Activated naive CD4-positive, alpha-beta T cell treated with anti-CD3 and anti-CD28 coated beads for 36 hours (primary cell): ENCODE measurements at regions not wholly inside any gene's neighbourhood (a gene's known extent, or its start where the extent isn't known, plus 50 kb on each side); places are given as distances from the start of the nearest gene placed in this dataset.

ENCODE experiments used
- CTCF ChIA-PET: fragments of 350-600 bp; sonication (Branson Sonifier 250); formaldehyde crosslinking; loops from one replicate; lab custom pipeline; 2021; ENCODE audit warnings: antibody characterized with exemption; lab: Charles Lee
- DNase-seq: peaks from one replicate; pipeline ENCODE4 v3.0.0-alpha.2; 2020
- H3K27ac Mint-ChIP-seq: one replicate; pipeline ENCODE4 v1.8.0; 2021; ENCODE audit warnings: mild to moderate bottlenecking, mixed read lengths
- H3K27me3 Mint-ChIP-seq: one replicate; pipeline ENCODE4 v1.8.0; 2021; ENCODE audit warnings: low read depth, mixed read lengths
- H3K36me3 Mint-ChIP-seq: one replicate; pipeline ENCODE4 v1.8.0; 2021; ENCODE audit warnings: low read depth, mixed read lengths
- H3K4me1 Mint-ChIP-seq: one replicate; pipeline ENCODE4 v1.8.0; 2021; ENCODE audit warnings: low read depth, mixed read lengths
- H3K4me3 Mint-ChIP-seq: one replicate; pipeline ENCODE4 v1.8.0; 2021; ENCODE audit warnings: mild to moderate bottlenecking, moderate library complexity, mixed read lengths
- H3K9me3 Mint-ChIP-seq: one replicate; pipeline ENCODE4 v1.8.0; 2021; ENCODE audit warnings: mixed read lengths
- intact Hi-C: fragments of 100-400 bp; cut with micrococcal nuclease; formaldehyde crosslinking; loops from one replicate; pipeline ENCODE4 v1.15.1; 2023

DNA sequence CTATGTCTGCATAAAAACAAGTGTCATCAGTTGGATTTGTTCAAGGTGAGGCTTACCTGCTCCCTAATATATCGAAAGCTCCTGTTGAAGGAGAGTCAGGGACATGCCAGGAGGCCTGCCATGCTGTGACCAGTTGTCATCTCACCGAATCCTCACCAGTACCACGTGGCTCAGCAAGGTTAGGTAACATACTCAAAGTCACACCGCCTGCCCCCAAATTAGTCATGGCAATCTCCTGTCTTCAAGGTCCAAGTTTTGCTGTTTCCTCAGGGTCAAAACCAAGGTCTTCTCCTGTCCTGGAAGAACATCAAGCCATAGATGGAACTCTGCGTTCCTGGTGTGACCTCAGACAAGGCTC lies 67.8 kb downstream of the IGLL1 start:
- no peaks in the 10 kb centered on the region for H3K4me1 Mint-ChIP-seq
- CTCF ChIA-PET, result no interaction called here
- no peak for DNase-seq
- no peaks in the 10 kb centered on the region for H3K36me3 Mint-ChIP-seq
- H3K27me3 Mint-ChIP-seq, result peaks cover under 1% of the 10 kb centered on the region
- H3K27ac Mint-ChIP-seq, result no peak overlapping the region
- H3K4me3 Mint-ChIP-seq, result no peak overlapping the region
- intact Hi-C loops, result no loop called here
- no peaks in the 10 kb centered on the region for H3K9me3 Mint-ChIP-seq

DNA sequence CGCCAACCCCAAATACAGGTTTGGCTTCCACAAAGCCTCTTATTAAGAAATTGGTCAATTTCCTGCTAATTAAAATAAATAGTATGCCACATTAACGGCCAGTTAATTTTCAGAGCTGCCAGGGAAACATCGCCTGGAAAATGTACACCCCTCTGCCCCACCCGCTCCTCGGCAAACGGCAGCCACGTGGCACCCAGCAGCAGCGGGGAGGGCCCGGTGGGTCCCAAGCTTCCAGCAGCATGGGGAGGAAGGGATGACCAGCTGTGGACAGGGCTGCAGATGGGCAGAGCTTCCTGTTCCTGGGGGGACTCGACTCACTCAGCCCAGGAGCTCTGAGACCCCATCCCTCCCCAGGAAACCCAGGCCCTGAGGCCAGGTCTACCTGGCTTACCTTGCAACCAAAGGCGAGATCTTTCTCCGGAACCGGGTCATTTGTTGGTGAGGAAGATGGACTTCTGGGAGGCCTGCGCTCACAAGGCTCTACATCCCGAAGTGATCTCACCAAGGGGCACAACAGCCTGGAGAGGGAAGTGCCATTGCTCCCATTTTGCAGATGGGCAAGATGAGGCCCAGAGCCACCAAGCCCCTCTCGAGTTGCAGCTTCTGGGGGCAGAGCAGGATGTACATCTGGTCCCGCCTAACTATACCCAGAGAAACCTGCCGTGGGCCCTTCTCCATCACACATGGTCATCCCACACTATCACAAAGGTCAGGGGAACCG lies 68.3 kb downstream of the IGLL1 start:
- Mint-ChIP-seq H3K27ac (no peak overlapping the region), H3K4me3 (no peak overlapping the region), H3K27me3 (no peaks in the 10 kb centered on the region), H3K36me3 (no peaks in the 10 kb centered on the region), H3K4me1 (no peaks in the 10 kb centered on the region), H3K9me3 (no peaks in the 10 kb centered on the region)
- CTCF ChIA-PET, result no interaction called here
- intact Hi-C loops, result no loop called here
- no peak for DNase-seq

DNA sequence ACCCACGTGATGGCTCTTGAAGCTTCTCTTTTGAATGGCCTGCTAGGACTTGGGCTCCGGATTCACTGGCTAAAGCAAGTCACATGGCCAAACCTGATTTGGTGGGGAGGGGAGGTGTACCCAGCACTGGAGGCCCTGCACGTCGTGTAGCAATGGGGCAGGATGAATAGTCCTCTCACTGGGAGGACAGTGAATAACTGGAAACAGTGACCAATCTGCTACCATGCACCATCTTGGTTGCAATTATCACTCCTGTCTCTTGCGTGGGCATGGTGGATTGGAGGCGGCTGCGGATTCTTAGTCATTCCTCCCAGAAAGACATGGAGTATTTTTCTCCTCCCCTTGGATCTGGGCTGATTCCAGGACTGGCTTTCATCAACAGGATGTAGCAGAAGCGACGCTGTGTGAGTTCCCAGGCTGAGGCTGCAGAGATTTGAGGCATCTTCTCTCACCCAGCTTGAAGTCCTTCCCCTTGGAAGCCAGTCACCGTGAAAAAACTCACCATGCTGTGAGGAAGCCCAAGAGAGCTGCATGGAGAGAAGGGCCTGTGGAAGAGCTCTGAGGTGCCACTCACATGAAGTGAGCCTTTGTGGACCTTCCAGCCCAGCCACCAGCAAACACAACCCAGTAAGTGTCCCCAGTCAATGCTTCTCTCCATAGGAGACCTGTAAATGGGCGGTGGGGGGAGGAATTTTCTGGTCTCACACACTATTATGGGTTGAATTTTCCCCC lies 70.4 kb downstream of the IGLL1 start:
- Mint-ChIP-seq H3K27ac (no peak overlapping the region), H3K9me3 (no peaks in the 10 kb centered on the region), H3K27me3 (no peaks in the 10 kb centered on the region), H3K4me1 (no peaks in the 10 kb centered on the region), H3K4me3 (no peak overlapping the region), H3K36me3 (no peaks in the 10 kb centered on the region)
- intact Hi-C loops, result no loop called here
- CTCF ChIA-PET, result no interaction called here
- no peak for DNase-seq

DNA sequence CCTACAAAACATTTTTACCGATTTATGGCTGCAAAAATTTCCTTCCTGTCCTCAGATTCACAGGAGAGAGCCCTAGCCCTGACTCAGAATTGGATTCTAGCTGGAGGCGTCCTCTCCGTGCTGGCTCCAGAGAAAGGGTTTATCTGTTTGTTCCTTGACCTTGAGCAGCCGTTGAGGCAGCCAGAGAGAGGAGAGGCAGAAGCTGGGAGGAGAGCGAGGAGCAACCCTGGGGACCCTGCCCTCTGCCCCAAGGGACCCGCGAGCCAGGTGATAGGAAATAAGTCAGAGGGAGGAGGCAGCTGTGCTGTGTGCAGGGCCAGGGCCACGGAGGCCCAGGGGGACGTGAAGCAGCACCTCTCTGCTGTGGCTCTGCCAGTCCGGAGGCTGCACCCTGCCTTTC lies 75.6 kb downstream of the IGLL1 start:
- H3K27ac Mint-ChIP-seq, result no peak overlapping the region
- H3K4me1 Mint-ChIP-seq, result no peaks in the 10 kb centered on the region
- no peaks in the 10 kb centered on the region for H3K27me3 Mint-ChIP-seq
- H3K9me3 Mint-ChIP-seq, result no peaks in the 10 kb centered on the region
- intact Hi-C loops, result no loop called here
- no peak for DNase-seq
- H3K36me3 Mint-ChIP-seq, result no peaks in the 10 kb centered on the region
- no peak overlapping the region for H3K4me3 Mint-ChIP-seq
- CTCF ChIA-PET, result no interaction called here

DNA sequence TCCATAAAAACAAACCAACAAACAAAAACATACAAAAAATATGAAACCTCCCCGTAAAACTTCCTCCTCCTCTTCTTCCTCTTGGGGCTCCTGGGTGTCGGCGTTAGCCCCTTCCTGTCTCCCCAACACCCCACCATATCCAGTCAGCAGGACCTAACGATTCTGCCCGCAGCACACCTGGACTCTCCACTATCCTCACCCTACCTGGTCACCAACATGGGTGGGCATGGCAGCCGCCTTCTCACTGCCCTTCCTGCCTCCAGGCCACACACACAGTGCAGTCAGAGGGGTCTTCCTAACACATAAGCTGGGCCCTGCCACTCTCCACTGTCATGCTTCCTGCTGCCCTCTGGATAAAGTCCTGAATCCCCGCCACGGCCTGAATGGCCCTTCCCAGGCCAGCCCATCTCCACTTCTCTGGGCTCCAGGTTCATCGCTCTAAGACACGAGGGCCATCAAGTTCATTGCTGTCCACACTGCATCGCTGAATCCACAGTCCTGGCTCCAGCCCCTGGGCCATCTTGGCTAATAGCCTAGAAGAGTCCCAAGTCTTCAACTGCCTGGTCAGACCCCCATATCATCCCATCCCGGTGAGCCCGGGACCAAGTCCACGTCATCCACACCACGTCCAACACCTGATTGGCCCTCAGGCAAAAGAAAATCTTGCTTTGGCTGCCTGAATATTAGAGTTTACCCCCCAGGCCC lies 76.2 kb downstream of the IGLL1 start:
- no peak for DNase-seq
- CTCF ChIA-PET, result no interaction called here
- Mint-ChIP-seq H3K4me1 (no peaks in the 10 kb centered on the region), H3K4me3 (no peak overlapping the region), H3K27ac (no peak overlapping the region), H3K36me3 (no peaks in the 10 kb centered on the region), H3K27me3 (no peaks in the 10 kb centered on the region), H3K9me3 (no peaks in the 10 kb centered on the region)
- intact Hi-C loops, result no loop called here

DNA sequence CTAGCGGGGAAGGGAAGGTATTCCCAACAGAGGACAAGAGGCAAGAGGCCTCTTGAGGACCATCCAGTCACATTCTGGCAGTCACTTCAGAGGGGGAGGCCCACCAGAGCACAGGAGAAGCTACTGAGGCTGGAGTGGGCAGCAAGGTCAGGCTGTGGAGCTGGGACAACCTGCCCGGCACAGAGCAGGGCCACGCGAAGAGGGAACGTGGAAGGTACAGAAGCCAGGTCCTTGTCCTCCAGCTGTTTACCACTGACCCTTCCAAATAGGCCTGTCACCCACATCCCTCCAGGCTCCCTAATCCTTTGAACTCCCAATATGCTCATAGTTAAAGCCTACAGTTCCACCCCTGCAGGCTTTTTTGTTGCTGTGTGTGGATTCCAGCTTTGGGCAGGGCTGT lies 76.9 kb downstream of the IGLL1 start:
- no peaks in the 10 kb centered on the region for H3K4me1 Mint-ChIP-seq
- no peak overlapping the region for H3K4me3 Mint-ChIP-seq
- H3K27me3 Mint-ChIP-seq, result no peaks in the 10 kb centered on the region
- H3K9me3 Mint-ChIP-seq, result no peaks in the 10 kb centered on the region
- CTCF ChIA-PET, result no interaction called here
- H3K36me3 Mint-ChIP-seq, result no peaks in the 10 kb centered on the region
- H3K27ac Mint-ChIP-seq, result no peak overlapping the region
- DNase-seq, result no peak
- intact Hi-C loops, result no loop called here

DNA sequence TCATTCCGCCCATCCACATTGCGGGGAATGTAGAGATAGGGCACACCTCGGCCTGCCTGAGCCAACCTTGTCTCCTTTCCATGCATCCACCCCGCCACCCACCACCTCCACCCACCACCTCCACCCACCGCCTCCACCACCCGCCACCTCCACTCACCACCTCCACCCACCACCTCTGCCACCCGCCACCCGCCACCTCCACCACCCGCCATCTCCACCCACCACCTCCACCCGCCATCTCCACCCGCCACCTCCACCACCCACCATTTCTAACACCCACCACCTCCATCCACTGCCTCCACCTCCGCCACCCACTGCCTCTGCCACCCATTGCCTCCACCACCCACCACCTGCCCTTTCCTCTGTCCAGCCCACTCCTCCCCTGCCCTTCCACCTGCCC lies 78.4 kb downstream of the IGLL1 start:
- intact Hi-C loops, result no loop called here
- peaks cover 2% of the 10 kb centered on the region for H3K4me1 Mint-ChIP-seq
- H3K27me3 Mint-ChIP-seq, result no peaks in the 10 kb centered on the region
- no peak overlapping the region for H3K4me3 Mint-ChIP-seq
- H3K36me3 Mint-ChIP-seq, result no peaks in the 10 kb centered on the region
- no peak for DNase-seq
- H3K27ac Mint-ChIP-seq, result no peak overlapping the region
- H3K9me3 Mint-ChIP-seq, result no peaks in the 10 kb centered on the region
- CTCF ChIA-PET, result no interaction called here

DNA sequence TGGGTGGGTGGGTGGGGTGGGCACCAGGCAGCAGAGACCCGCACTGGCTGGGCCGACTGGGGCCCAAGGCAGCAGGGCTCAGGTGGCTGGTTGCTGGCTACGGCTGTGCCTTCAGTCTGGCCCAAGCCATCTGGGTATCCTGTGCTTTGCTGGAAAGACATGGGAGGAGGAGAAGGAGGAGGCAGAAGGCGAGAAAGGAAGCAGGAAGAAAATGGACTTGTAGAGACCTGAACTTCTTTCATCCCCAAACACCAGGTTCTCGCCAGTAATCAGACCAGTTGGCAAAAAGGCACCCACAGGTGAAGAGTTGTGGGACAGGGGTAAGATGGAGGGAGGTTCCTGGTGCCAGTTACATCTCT lies 78.8 kb downstream of the IGLL1 start:
- Mint-ChIP-seq H3K36me3 (no peaks in the 10 kb centered on the region), H3K4me3 (no peak overlapping the region), H3K9me3 (no peaks in the 10 kb centered on the region), H3K4me1 (peaks cover 5% of the 10 kb centered on the region), H3K27me3 (no peaks in the 10 kb centered on the region), H3K27ac (no peak overlapping the region)
- intact Hi-C loops, result no loop called here
- CTCF ChIA-PET, result no interaction called here
- DNase-seq, result no peak

DNA sequence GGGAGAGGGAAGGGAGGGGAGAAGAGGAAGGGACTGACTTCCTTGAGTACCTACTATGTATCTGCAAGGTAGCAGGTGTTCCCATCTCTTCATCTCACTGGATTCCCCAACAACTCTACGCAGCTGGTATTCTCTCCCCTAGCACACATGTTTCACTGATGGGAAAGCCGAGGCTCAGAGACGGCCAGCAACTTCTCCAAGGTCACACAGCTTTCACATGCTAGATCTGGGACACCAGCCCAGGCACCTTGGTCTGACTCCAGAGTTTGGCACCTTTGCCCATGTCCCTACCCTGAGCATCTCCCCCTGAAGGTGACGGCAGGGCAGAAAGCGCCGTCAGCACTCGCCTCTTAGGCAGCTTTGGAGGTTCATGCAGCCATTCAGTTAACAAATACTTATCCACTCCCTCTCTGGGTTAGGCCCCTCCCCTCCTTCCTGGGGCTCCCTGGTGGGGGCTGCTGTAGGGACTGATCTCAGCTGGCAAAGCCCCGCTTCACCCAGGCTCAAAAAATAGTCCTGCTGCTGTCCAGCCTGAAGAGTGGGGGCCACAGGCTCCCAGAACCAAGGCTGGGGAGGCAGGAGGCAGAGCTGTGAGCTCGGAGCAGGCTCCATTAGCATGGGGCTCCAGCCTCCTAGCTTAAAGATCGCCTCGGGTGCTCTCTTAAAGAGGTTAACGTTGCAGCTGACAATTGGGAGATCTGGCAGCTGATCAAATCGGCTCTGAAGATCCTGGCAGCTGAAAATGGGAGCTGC lies 79.4 kb downstream of the IGLL1 start:
- Mint-ChIP-seq H3K4me3 (no peak overlapping the region), H3K27ac (no peak overlapping the region), H3K27me3 (no peaks in the 10 kb centered on the region), H3K36me3 (no peaks in the 10 kb centered on the region), H3K9me3 (no peaks in the 10 kb centered on the region), H3K4me1 (peaks cover 11% of the 10 kb centered on the region)
- CTCF ChIA-PET, result no interaction called here
- DNase-seq, result no peak
- intact Hi-C loops, result no loop called here

DNA sequence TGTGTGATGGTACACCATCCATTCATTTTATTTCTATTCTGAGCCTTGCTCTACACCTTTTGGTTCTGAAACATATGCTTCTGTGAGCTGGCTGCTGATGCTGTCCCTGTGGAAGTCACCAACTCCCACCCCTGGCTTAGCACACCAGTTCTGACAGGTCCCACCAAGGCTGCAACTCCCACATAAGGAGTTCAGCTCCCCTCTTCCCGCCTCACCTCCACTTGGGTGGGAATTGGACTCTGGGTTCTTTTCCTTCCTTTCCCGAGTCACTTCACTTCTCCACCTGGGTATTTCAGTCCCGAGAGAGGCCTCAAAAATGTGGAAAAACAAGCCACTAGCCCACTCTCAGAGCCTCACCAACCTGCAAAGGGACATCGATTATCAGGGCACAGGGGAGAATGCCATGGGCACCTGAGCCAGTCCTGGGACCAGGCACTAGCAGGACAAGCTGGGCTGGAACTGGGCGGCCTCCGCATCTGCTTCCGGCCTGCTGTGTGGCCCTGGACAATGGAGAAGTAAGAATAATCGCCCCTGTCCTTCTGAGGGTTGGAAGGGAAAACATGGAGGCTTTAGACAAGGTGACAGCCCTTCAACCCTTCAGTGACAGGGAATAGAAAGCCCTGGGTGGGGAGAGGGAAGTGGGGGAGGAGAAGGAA lies 80.1 kb downstream of the IGLL1 start:
- CTCF ChIA-PET, result no interaction called here
- no peaks in the 10 kb centered on the region for H3K36me3 Mint-ChIP-seq
- intact Hi-C loops, result no loop called here
- peaks cover 15% of the 10 kb centered on the region for H3K4me1 Mint-ChIP-seq
- no peak for DNase-seq
- no peak overlapping the region for H3K4me3 Mint-ChIP-seq
- H3K27me3 Mint-ChIP-seq, result no peaks in the 10 kb centered on the region
- H3K9me3 Mint-ChIP-seq, result no peaks in the 10 kb centered on the region
- no peak overlapping the region for H3K27ac Mint-ChIP-seq

DNA sequence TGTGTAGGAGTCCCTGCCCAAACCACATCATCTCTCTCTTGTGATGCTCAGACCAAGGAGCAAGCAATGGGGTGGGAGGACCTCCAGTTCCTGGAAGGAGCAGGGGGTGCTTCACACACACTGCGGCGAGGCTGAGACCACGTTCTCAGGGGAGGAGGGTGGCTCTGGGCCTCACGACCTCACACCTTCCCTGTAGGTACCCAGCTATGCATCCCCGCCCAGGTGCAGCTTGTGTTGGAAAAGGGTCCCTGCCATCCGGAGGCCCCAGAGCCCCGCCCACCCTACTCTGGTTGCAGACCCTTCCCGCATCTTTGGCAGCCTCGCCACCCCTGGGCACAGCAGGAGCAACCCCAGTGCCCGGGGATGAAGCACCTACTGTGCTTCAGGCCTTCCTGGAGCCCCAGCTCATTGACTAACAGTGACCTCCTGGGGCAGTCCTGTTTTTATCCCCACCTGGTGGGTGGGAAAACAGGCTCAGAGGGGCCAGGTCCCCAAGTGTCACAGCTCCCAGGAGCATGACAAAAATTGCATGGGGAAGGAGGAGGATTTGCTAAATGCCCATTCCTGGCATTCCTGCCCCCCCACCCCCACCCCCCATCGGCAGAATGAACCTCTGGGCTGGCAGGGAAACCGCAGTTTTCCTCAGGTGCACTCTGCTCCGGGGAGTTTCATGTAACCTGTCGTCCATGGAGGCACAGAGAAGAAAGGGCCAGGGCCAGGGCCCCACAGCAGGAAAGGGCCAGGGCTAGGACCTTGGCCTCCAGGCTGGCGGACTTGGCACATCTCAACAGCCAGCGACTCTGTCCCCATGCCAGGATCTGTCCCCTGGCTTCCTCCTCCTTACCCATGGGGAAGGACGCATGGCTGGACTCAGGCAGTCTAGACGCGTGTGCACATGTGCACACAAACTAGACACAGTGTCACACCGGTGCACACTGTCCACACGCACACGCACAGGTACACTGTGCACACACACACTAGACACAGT lies 81.0 kb downstream of the IGLL1 start:
- DNase-seq, result no peak
- no peak overlapping the region for H3K27ac Mint-ChIP-seq
- H3K4me3 Mint-ChIP-seq, result no peak overlapping the region
- intact Hi-C loops, result no loop called here
- H3K27me3 Mint-ChIP-seq, result no peaks in the 10 kb centered on the region
- CTCF ChIA-PET, result no interaction called here
- no peaks in the 10 kb centered on the region for H3K36me3 Mint-ChIP-seq
- no peaks in the 10 kb centered on the region for H3K9me3 Mint-ChIP-seq
- peaks cover 17% of the 10 kb centered on the region for H3K4me1 Mint-ChIP-seq
